HS-27A (cell line): ENCODE measurements at regions not wholly inside any gene's neighbourhood (a gene's known extent, or its start where the extent isn't known, plus 50 kb on each side); places are given as distances from the start of the nearest gene placed in this dataset.

ENCODE experiments used
- DNase-seq: peaks from one replicate; pipeline ENCODE4 v3.0.0-alpha.2; 2012; ENCODE audit warnings: low read depth, missing footprints

GRCh38 chr12:19872621-19873540 lies 433.6 kb downstream of the AEBP2 start:
- no peak for DNase-seq

GRCh38 chr12:19880076-19880475 lies 440.8 kb downstream of the AEBP2 start:
- DNase-seq = no peak

GRCh38 chr12:19880721-19881120 lies 441.4 kb downstream of the AEBP2 start:
- DNase-seq = no peak

- no peak for DNase-seq
Measured at GRCh38 chr12:19882346-19882745, 443.1 kb downstream of the AEBP2 start.

GRCh38 chr12:19884021-19884492 lies 444.8 kb downstream of the AEBP2 start:
- DNase-seq = no peak

- no peak for DNase-seq
Measured at GRCh38 chr12:19885093-19885812, 446.0 kb downstream of the AEBP2 start.

- no peak for DNase-seq
Measured at GRCh38 chr12:19886065-19886464, 446.8 kb downstream of the AEBP2 start.

GRCh38 chr12:19886639-19887064 lies 447.4 kb downstream of the AEBP2 start:
- DNase-seq = no peak

GRCh38 chr12:19890024-19890423 lies 450.7 kb downstream of the AEBP2 start:
- DNase-seq = no peak

GRCh38 chr12:19891936-19892591 lies 452.8 kb downstream of the AEBP2 start:
- DNase-seq = no peak

GRCh38 chr12:19893514-19893913 lies 454.2 kb downstream of the AEBP2 start:
- DNase-seq = peak; percentile 7

GRCh38 chr12:19894050-19894449 lies 454.8 kb downstream of the AEBP2 start:
- DNase-seq = no peak

GRCh38 chr12:19894803-19895202 lies 455.5 kb downstream of the AEBP2 start:
- DNase-seq = no peak

GRCh38 chr12:19895246-19896020 lies 456.1 kb downstream of the AEBP2 start:
- no peak for DNase-seq

GRCh38 chr12:19896041-19896440 lies 456.7 kb downstream of the AEBP2 start:
- DNase-seq = no peak

GRCh38 chr12:19896534-19896933 lies 457.2 kb downstream of the AEBP2 start:
- DNase-seq = no peak

- DNase-seq = no peak
Measured at GRCh38 chr12:19897900-19898408, 458.7 kb downstream of the AEBP2 start.

GRCh38 chr12:19901841-19902240 lies 462.5 kb downstream of the AEBP2 start:
- no peak for DNase-seq

GRCh38 chr12:19904819-19905218 lies 463.5 kb upstream of the PDE3A start:
- no peak for DNase-seq

- DNase-seq = no peak
Measured at GRCh38 chr12:19908830-19909229, 459.5 kb upstream of the PDE3A start.

GRCh38 chr12:19909418-19909817 lies 458.9 kb upstream of the PDE3A start:
- DNase-seq = no peak
